HG03558 (cell line): ENCODE measurements at regions not wholly inside any gene's neighbourhood (a gene's known extent, or its start where the extent isn't known, plus 50 kb on each side); places are given as distances from the start of the nearest gene placed in this dataset.

Experiments
- ATAC-seq: cut with Tn5 transposase; IDR thresholded peaks from one replicate; pipeline ENCODE4 v1.9.1; 2021; ENCODE audit warnings: moderate number of reproducible peaks; ENCODE audit not compliant: unreplicated experiment; ENCODE audit errors: extremely low read depth

GRCh38 chr2:145723872-145724271 lies 1204.0 kb upstream of the ZEB2 start:
- no peak for ATAC-seq

DNA sequence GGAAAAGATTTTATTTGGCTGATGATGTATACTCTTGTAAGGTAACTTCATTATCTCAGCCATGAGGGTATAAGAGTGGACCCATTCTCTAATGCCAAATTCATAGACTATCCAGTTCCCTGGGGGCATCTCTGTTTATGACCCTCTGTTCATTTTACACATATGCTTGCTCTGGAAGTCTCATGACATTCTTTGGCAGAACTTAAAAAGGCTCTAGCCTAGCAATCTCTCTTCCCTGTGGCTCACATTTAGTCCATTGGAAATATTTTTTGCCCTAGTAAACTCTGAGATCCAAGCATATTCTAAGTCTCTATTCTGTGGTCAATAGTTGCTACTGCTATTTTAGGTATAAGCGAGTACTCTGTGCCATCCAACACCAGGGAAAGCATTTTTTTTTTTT lies 1201.8 kb upstream of the ZEB2 start:
- no peak for ATAC-seq

DNA sequence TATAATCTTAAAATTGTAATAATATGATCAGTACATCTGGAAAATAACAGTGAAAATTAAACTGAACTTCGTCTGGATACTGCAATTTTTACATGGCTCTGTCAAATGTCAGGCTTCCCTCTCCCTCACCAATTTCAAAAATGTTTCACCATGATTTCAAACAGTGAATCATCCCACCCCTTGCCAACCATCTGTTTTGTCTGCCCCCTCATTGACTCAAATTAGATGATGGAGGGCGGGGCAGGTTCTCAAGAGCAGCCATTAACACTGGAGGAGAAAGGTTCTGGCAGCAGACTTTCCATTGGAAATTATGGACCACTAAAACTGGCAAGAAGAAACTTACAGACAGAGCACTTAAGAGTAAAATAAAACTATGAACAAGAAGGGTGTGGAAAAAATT lies 1195.7 kb upstream of the ZEB2 start:
- no peak for ATAC-seq

GRCh38 chr2:145710303-145710702 lies 1190.4 kb upstream of the ZEB2 start:
- no peak for ATAC-seq

DNA sequence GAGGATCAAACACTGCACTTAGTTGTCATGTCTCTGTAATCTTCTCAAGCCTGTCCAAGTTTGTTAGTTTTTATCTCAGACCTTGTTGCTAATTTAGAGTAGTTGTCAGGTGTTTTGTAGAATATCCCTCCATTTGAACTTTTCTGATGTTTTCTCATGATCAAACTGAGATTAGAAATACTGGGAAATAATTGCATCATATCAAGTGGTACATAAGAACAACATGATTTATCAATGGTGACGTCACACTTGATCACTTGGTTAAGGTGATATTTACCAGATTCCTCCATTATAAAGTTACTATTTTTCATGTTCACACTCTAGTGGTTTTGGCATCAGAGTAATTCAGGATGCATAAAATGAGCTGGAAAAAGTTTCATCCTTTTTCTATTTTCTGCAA lies 1182.4 kb upstream of the ZEB2 start:
- ATAC-seq: no peak

- ATAC-seq: peak; percentile 80
These were observed 1173.1 kb upstream of the ZEB2 start for GRCh38 chr2:145692971-145693478.

- ATAC-seq: no peak
These were observed 1171.7 kb upstream of the ZEB2 start for GRCh38 chr2:145691659-145692058.

DNA sequence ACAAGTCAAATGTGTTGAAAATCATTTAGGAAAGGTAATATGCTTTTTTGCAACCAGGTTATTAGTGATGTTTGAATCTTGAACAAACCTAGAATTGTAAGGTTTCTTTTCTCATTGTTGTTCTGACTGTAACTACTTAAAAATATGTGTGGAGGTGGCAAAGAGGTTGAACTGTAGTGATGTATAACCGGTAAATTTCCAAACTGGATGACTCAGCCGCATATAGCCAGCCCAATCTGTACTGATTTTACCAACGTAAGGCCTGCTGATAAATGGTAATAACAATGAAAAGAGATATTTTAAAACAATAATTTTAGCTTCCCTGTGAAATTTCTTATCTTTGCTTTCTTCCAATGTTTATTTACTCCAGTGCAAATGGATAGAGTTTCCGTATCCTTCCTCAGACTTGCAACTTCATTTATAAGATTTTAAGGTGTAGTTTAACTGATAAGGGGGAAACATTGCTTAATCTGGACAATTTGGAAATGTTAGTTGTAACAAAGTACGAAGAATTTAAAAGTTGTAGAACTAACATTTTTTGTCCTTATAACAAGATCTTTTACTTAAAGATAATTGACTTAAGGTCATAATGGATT lies 1170.4 kb upstream of the ZEB2 start:
- no peak for ATAC-seq

GRCh38 chr2:145689277-145689676 lies 1169.4 kb upstream of the ZEB2 start:
- no peak for ATAC-seq

DNA sequence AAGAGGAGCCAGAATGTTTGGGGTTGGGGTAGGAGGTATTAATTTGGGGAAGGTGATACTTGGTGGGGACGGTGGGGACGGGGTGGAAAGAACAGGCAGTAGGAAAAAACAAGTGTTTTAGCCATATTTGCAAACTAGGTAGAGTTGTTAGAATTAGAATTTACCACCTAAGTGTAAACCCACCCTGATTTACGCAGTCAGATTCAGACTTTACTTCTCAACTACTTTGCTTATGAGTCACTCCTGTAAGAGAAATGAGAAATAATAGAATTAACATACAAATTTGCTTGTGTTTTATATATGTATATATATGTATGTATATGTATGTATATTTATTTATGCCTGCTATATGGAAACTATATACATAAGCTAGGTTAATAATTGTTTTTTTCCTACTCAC lies 1168.2 kb upstream of the ZEB2 start:
- no peak for ATAC-seq

- ATAC-seq: no peak
These were observed 1167.7 kb upstream of the ZEB2 start for GRCh38 chr2:145687442-145688134.

DNA sequence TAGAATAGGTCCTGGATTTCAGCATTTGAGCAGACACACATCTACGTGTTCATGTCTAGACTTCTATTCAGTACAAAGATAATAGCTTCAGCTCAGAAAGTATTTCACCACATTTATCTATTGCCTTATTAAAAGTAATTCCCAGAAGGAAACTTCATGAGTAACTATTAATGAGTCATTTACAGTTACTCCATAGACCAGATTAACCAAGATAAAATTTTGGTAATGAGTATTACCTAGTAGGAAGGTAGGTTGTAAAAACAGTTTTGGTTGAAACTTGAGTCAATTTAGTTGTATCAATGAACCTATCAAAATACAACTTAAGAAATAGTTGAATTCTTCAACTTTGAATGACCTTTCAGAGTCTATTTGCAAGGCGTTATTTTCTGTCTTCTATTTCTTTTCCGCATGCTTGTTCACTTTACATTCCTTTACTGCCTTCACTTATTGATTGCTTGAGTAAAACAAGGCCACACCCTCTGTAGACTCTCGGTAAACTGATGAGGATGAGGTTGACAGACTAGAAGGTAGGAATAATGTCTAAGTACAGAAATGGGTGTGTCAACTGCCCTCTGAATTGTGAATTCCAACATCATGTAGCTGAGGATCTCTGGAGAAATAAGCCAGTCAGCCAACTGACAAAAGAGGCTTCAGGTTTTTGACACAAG lies 1165.6 kb upstream of the ZEB2 start:
- no peak for ATAC-seq

GRCh38 chr2:145682546-145683157 lies 1162.7 kb upstream of the ZEB2 start:
- no peak for ATAC-seq

- ATAC-seq: no peak
These were observed 1160.4 kb upstream of the ZEB2 start for GRCh38 chr2:145680276-145680675.

DNA sequence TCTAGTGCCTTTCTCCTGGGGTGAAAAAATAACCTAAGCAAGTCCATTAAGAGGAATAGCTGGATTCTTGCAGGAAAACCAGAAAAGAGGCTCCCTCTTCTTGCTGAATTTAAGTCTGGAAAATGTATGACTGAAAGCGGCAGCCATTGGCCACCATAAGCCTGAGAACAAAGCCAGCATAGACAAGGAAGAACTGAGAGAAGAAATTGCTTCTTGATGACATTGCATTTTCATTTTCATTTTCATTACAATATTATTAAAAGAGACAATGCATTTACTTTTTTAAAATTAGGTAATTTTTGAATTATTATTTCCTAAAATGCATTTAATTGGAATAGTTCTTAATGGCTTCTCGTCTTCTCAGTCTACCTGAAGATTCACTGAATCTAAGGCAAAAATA lies 1157.5 kb upstream of the ZEB2 start:
- no peak for ATAC-seq

DNA sequence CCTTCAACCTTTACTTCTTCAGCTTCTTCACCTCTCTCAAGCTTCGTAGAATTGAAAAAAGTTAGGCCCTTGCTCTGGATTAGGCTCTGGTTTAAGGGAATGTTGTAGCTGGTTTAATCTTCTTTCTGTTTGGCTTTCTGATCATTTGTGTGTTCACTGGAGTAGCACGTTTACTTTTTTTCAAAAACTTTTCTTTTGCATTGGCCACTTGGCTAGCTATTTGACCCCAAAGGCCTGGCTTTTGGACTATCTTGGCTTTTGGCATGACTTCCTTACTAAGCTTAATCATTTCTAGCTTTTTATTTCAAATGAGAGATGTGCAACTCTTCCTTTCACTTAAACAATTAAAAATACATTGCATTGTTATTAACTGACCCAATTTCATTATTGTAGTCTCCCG lies 1154.8 kb upstream of the ZEB2 start:
- no peak for ATAC-seq

DNA sequence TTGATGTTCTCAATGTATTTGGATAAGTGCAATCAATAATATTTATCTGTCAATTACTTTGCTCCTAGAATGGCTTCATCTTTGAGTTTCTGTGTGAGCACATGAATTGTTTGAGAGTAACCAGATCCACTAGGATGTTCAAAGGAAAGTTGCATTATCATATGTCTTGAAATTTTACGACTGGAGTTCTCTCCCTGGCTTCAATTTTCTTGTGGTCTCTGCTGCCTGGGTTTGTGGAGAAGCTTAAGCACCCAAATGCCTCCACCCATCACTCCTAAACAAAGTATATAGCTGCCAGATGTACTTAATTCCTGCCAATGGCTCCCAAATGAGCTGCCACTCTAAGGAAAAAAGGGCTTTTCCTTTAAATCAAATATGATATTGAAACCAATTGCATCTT lies 1149.4 kb upstream of the ZEB2 start:
- ATAC-seq: no peak

DNA sequence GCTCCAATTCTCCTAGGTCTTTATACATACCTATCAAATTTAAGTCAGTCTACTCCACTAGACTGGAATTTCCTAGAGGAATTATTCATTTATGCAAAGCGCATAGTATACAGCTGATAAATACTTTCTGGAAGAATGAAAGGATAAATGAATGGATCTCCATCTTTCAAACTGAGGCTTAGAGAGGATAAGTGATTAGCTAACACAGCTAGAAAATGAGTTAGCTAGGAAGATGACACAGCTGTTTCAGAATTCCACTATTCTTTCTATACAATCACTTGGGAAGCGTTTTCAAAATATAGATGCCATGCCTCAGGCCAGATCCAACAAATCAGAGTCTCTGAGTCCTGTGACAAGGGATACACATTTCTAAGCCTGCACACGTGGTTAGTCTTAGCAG lies 1146.6 kb upstream of the ZEB2 start:
- no peak for ATAC-seq

DNA sequence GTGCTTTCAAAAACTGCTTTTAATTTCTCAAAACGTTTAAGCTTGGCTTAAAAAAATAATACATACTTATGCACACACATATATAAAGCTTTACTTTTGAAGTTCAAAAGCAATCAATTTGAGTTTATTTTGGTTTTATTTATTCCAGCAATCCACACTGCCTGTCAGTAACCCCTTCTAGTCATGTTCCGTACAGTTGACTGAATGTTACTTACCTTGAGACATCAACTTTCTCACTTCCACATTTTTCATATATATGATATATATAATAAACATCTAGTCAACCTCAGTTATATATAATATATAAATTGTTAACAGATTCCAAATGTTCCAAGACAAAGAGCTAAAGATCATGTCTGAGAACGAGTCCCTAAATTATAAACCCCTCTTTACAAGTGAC lies 1137.3 kb upstream of the ZEB2 start:
- ATAC-seq: no peak

GRCh38 chr2:145655165-145655765 lies 1135.3 kb upstream of the ZEB2 start:
- ATAC-seq: no peak

DNA sequence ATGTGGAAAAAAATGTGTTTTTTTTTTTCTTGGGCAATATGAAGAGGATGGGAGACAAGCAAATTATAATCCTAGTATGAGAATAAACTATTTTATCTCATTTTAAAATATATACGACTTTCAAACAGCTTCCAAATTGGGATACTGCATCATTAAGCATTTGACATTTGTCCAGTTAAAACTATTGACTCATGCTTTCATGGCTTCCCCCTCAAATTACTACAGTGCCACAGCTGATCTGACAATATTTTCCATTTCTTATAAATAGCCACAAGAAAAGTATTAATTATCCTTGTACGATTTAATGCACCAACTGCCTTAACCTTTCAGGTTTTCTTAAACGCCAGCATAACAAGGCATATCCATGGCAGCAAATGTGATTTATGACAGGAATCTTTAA lies 1134.8 kb upstream of the ZEB2 start:
- ATAC-seq: no peak
